ENCODE measurements at regions not wholly inside any gene's neighbourhood (a gene's known extent, or its start where the extent isn't known, plus 50 kb on each side); places are given as distances from the start of the nearest gene placed in this dataset.

GRCh38 chr21:15327637-15328265 is 263.0 kb upstream of the NRIP1 start:
- no peak overlapping the region for H3K27ac ChIP-seq
- ATAC-seq (peak in 3 of 8 donors; percentile 41 to 55 (median 47)), DNase-seq (no peak)
- WGBS, 2 donors, result 83 to 97% methylated on average over 2 of the region's 2 CpGs
- H3K27me3 ChIP-seq, result no peaks in the 10 kb centered on the region
- no peak overlapping the region for H3K4me3 ChIP-seq
- TF ChIP-seq CTCF (IDR thresholded peaks at IDR 0.05), result no peak
- no peaks in the 10 kb centered on the region for H3K36me3 ChIP-seq
- H3K9me3 ChIP-seq, result peaks cover 0 to 8% (median 0%) of the 10 kb centered on the region in 11 donors
- intact Hi-C loops (cut with DNase I), result no loop called here
- H3K4me1 ChIP-seq, result no peaks in the 10 kb centered on the region

- intact Hi-C loops (cut with DNase I), result no loop called here
- Histone ChIP-seq H3K4me3 (no peak overlapping the region), H3K36me3 (no peaks in the 10 kb centered on the region), H3K4me1 (no peaks in the 10 kb centered on the region), H3K27ac (no peak overlapping the region), H3K27me3 (no peaks in the 10 kb centered on the region), H3K9me3 (peaks cover 0 to 8% (median 0%) of the 10 kb centered on the region in 11 donors)
- no peak for ATAC-seq
- DNase-seq, result no peak
- 62 to 72% methylated on average over 2 of the region's 2 CpGs for WGBS, 2 donors
- TF ChIP-seq CTCF (IDR thresholded peaks at IDR 0.05), result no peak
Measured at GRCh38 chr21:15329191-15329590, 264.4 kb upstream of the NRIP1 start.

GRCh38 chr21:15330872-15331271 is 266.1 kb upstream of the NRIP1 start:
- Histone ChIP-seq H3K4me3 (no peak overlapping the region), H3K27me3 (no peaks in the 10 kb centered on the region), H3K36me3 (no peaks in the 10 kb centered on the region), H3K27ac (no peak overlapping the region), H3K4me1 (no peaks in the 10 kb centered on the region), H3K9me3 (peaks cover 0 to 8% (median 0%) of the 10 kb centered on the region in 11 donors)
- intact Hi-C loops (cut with DNase I), result no loop called here
- TF ChIP-seq CTCF (IDR thresholded peaks at IDR 0.05), result no peak
- no peak for DNase-seq
- no peak for ATAC-seq

GRCh38 chr21:15332572-15332971 is 267.8 kb upstream of the NRIP1 start:
- no peaks in the 10 kb centered on the region for H3K27me3 ChIP-seq
- WGBS, 2 donors, result 94 to 96% methylated on average over 1 of the region's 1 CpG
- intact Hi-C loops (cut with DNase I), result no loop called here

More at GRCh38 chr21:15332572-15332971, 267.8 kb upstream of the NRIP1 start:
- Histone ChIP-seq H3K36me3 (no peaks in the 10 kb centered on the region), H3K4me3 (no peak overlapping the region), H3K9me3 (peaks cover 0 to 8% (median 0%) of the 10 kb centered on the region in 11 donors), H3K4me1 (no peaks in the 10 kb centered on the region), H3K27ac (no peak overlapping the region)
- DNase-seq, result no peak
- TF ChIP-seq CTCF (IDR thresholded peaks at IDR 0.05), result no peak
- no peak for ATAC-seq
